Endothelial cell of umbilical vein (primary cell): ENCODE measurements at regions not wholly inside any gene's neighbourhood (a gene's known extent, or its start where the extent isn't known, plus 50 kb on each side); places are given as distances from the start of the nearest gene placed in this dataset.

Experiments
- BruUV-seq: library from RNA; stranded (reverse); fragments of 400-500 nt; replicated peaks from 2 replicates; lab custom pipeline; 2021; lab: Mats Ljungman, UMichigan
- CTCF ChIA-PET: fragments of 300-600, 350-600 bp; sonication (Branson Sonifier 250); formaldehyde crosslinking; loops from one replicate; lab custom pipeline; 2021; ENCODE audit warnings: antibody characterized with exemption, inconsistent platforms; lab: Charles Lee
- POLR2A ChIA-PET: fragments of 300-600, 350-600 bp; sonication (Branson Sonifier 250); formaldehyde crosslinking; loops from one replicate; lab custom pipeline; 2021; ENCODE audit warnings: antibody characterized with exemption, inconsistent platforms; lab: Charles Lee
- DNase-seq: peaks from one replicate; pipeline ENCODE4 v3.0.0-alpha.2; 2011; ENCODE audit warnings: low read depth, low spot score
- FAIRE-seq: peaks from 2 replicates; lab custom pipeline; 2011; peaks lifted over from hg19 to GRCh38; lab: Jason Lieb, UNC
- H2AFZ ChIP-seq: 2 replicates; pipeline ENCODE4 v1.6.0; 2012; ENCODE audit warnings: low read depth, low read length, control low read depth, inconsistent platforms
- H3K27ac ChIP-seq: 2 replicates; pipeline ENCODE4 v1.5.1; 2011; ENCODE audit warnings: low read depth, mild to moderate bottlenecking, control low read depth, low read length, moderate library complexity; ENCODE audit not compliant: insufficient read depth
- H3K27me3 ChIP-seq, 2 experiments: 2 replicates each; pipeline versions ENCODE4 v1.6.0 to v1.6.1; 2011; ENCODE audit warnings: low read length in 2 of 2, mixed read lengths in 1 of 2; ENCODE audit not compliant: control insufficient read depth in 2 of 2, insufficient read depth in 2 of 2
- H3K36me3 ChIP-seq, 2 experiments: 2 replicates in 1 of 2; 3 replicates in 1 of 2; pipeline ENCODE4 v1.5.1; 2011; ENCODE audit warnings: low read length in 2 of 2, mild to moderate bottlenecking in 1 of 2, moderate library complexity in 1 of 2; ENCODE audit not compliant: control insufficient read depth in 2 of 2, insufficient read depth in 2 of 2; ENCODE audit errors: extremely low read depth in 1 of 2
- H3K4me1 ChIP-seq: 3 replicates; pipeline ENCODE4 v1.5.1; 2011; ENCODE audit warnings: mild to moderate bottlenecking, low read length; ENCODE audit not compliant: control insufficient read depth, insufficient read depth; ENCODE audit errors: extremely low read depth
- H3K4me2 ChIP-seq: 2 replicates; pipeline ENCODE4 v1.6.1; 2011; ENCODE audit warnings: low read length, control low read depth, mixed read lengths; ENCODE audit not compliant: insufficient read depth
- H3K4me3 ChIP-seq, 3 experiments: fragments of 200-600 bp in 1 of 3; sonication (generic), shearing (Covaris generic) in 1 of 3; replicated peaks in 1 of 3; 2 replicates each; pipeline ENCODE4 v1.5.1; 2011 to 2016; ENCODE audit warnings: control low read depth in 3 of 3, low read length in 3 of 3, mild to moderate bottlenecking in 2 of 3, inconsistent platforms in 1 of 3, low read depth in 1 of 3, moderate library complexity in 1 of 3; ENCODE audit not compliant: insufficient read depth in 1 of 3
- H3K79me2 ChIP-seq: 2 replicates; pipeline ENCODE4 v1.6.0; 2012; ENCODE audit warnings: low read length, inconsistent platforms; ENCODE audit not compliant: control insufficient read depth, insufficient read depth
- H3K9ac ChIP-seq: replicated peaks from 2 replicates; pipeline ENCODE3; 2011; ENCODE audit warnings: low read length, control low read depth; ENCODE audit not compliant: insufficient read depth; ENCODE audit errors: extremely low read depth
- H3K9me1 ChIP-seq: replicated peaks from 3 replicates; pipeline ENCODE4 v1.6.0; 2011; ENCODE audit warnings: mild to moderate bottlenecking, low read length; ENCODE audit not compliant: control insufficient read depth, insufficient read depth; ENCODE audit errors: extremely low read depth
- H3K9me3 ChIP-seq: replicated peaks from 2 replicates; pipeline ENCODE4 v1.5.1; 2012; ENCODE audit warnings: low read length, inconsistent platforms; ENCODE audit not compliant: control insufficient read depth, insufficient read depth
- H4K20me1 ChIP-seq: replicated peaks from 2 replicates; pipeline ENCODE3; 2011; ENCODE audit warnings: mild to moderate bottlenecking, low read length; ENCODE audit not compliant: control insufficient read depth, insufficient read depth; ENCODE audit errors: extremely low read depth
- EZH2 ChIP-seq: IDR thresholded peaks from 2 replicates; pipeline ENCODE4 v1.6.1; 2012; ENCODE audit warnings: borderline replicate concordance, low read depth, mild to moderate bottlenecking, moderate library complexity, low read length, inconsistent platforms; ENCODE audit not compliant: severe bottlenecking
- FOS ChIP-seq: IDR thresholded peaks from 2 replicates; pipeline ENCODE4 v1.6.1; 2011; ENCODE audit warnings: mild to moderate bottlenecking, low read length, moderate library complexity, borderline replicate concordance; ENCODE audit not compliant: insufficient read depth
- GATA2 ChIP-seq: IDR thresholded peaks from 2 replicates; pipeline ENCODE4 v1.7.0; 2011; ENCODE audit warnings: low read depth, mild to moderate bottlenecking, moderate library complexity, mixed read lengths, low read length; ENCODE audit not compliant: insufficient read length, insufficient read depth
- JUN ChIP-seq: IDR thresholded peaks from 2 replicates; pipeline ENCODE4 v1.6.1; 2011; ENCODE audit warnings: borderline replicate concordance, low read depth; ENCODE audit not compliant: insufficient read length, insufficient read depth
- MYC ChIP-seq: IDR thresholded peaks from one replicate; pipeline ENCODE4 v1.6.1; 2011; ENCODE audit warnings: mild to moderate bottlenecking, low read depth, low read length
- POLR2A ChIP-seq: IDR thresholded peaks from 2 replicates; pipeline ENCODE4 v1.6.1; 2012; ENCODE audit warnings: low read depth, mild to moderate bottlenecking, control low read depth, low read length
- POLR2AphosphoS5 ChIP-seq: IDR thresholded peaks from 2 replicates; pipeline ENCODE4 v1.6.1; 2012; ENCODE audit warnings: low read depth, mild to moderate bottlenecking, control low read depth, low read length, moderate library complexity; ENCODE audit not compliant: insufficient read depth
- dilution Hi-C: fragments of 300-500 bp; cut with MboI; formaldehyde crosslinking; loops from one replicate; pipeline ENCODE4 v1.15.0; 2019; ENCODE audit warnings: low sequenced_read_pairs; ENCODE audit not compliant: extremely low pct_ligation_motif_present
- intact Hi-C: fragments of 100-400 bp; cut with micrococcal nuclease; formaldehyde crosslinking; loops from one replicate; pipeline ENCODE4 v1.10.0; 2022
- TF ChIP-seq, protein P1 (sequence below), 2 donors: IDR thresholded peaks; 1 replicate in 1 of 2; 2 replicates in 1 of 2; pipeline ENCODE4 v1.5.1; 2011; ENCODE audit warnings: low read length in 2 of 2, mild to moderate bottlenecking in 2 of 2, moderate library complexity in 2 of 2, control low read depth in 1 of 2, inconsistent platforms in 1 of 2, low read depth in 1 of 2; ENCODE audit not compliant: insufficient read depth in 1 of 2; ENCODE audit errors: extremely low read depth in 1 of 2
- TF ChIP-seq, protein P2 (sequence below): IDR thresholded peaks from 2 replicates; pipeline ENCODE4 v1.6.1; 2011; ENCODE audit not compliant: insufficient read depth, insufficient read length

GRCh38 chr18:5643288-5643687 is 99.5 kb upstream of the EPB41L3 start:
- no peaks in the 10 kb centered on the region for H3K4me1 ChIP-seq
- peaks cover 3 to 6% of the 10 kb centered on the region in 2 experiments for H3K27me3 ChIP-seq
- no peaks in the 10 kb centered on the region for H3K36me3 ChIP-seq
- no peak overlapping the region for H3K9ac ChIP-seq
- DNase-seq, result no peak
- dilution Hi-C loops (no loop called here), intact Hi-C loops (no loop called here)
- CTCF ChIA-PET, result no interaction called here
- no TSS peak for BruUV-seq
- TF ChIP-seq EZH2 (no peak), POLR2A (no peak)
- no peak for FAIRE-seq
- H3K4me2 ChIP-seq, result no peak overlapping the region
- no peaks in the 10 kb centered on the region for H3K9me1 ChIP-seq
- no peak overlapping the region for H3K27ac ChIP-seq
- no peak overlapping the region for H2AFZ ChIP-seq
- no peaks in the 10 kb centered on the region for H3K9me3 ChIP-seq
- POLR2A ChIA-PET, result interaction anchor here (0.6 kb wide), 1 partner anchor 88 kb away, joined by 6 read pairs; no protein-coding TSS in a partner anchor
- H4K20me1 ChIP-seq, result no peaks in the 10 kb centered on the region
- no peak overlapping the region for H3K4me3 ChIP-seq
- H3K79me2 ChIP-seq, result no peaks in the 10 kb centered on the region

DNA sequence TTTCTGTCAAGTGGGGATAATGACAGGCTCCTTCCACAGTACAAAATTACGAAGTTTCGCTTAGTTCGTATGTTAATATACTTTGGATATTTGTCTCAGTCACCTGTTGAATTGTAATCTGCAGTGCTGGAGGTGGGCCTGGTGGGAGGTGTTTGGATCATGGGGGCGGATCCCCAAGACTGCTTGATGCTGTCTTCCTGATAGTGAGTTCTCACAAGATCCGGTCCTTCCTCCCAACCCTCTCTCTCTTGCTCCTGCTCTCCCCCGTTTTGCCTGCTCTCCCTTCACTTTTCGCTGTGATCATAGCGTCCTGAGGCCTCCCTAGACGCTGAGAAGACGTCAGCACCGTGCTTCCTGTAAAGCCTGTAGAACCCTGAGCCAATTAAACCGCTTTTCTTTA is 97.1 kb upstream of the EPB41L3 start:
- Histone ChIP-seq H3K36me3 (no peaks in the 10 kb centered on the region), H3K4me3 (no peak overlapping the region), H3K27ac (no peak overlapping the region), H3K4me1 (no peaks in the 10 kb centered on the region), H3K9me3 (no peaks in the 10 kb centered on the region), H3K9ac (no peak overlapping the region), H3K27me3 (peaks cover 6 to 11% of the 10 kb centered on the region in 2 experiments), H2AFZ (no peak overlapping the region), H4K20me1 (no peaks in the 10 kb centered on the region), H3K79me2 (no peaks in the 10 kb centered on the region), H3K4me2 (no peak overlapping the region), H3K9me1 (no peaks in the 10 kb centered on the region)
- ChIA-PET CTCF (no interaction called here), POLR2A (no interaction called here)
- dilution Hi-C loops (no loop called here), intact Hi-C loops (no loop called here)
- peak; percentile 15 for FAIRE-seq
- BruUV-seq, result no TSS peak
- DNase-seq, result no peak
- TF ChIP-seq POLR2AphosphoS5 (no peak), POLR2A (no peak), EZH2 (no peak), FOS (no peak), GATA2 (no peak), MYC (no peak), JUN (no peak)
- TF ChIP-seq, protein P1, sequence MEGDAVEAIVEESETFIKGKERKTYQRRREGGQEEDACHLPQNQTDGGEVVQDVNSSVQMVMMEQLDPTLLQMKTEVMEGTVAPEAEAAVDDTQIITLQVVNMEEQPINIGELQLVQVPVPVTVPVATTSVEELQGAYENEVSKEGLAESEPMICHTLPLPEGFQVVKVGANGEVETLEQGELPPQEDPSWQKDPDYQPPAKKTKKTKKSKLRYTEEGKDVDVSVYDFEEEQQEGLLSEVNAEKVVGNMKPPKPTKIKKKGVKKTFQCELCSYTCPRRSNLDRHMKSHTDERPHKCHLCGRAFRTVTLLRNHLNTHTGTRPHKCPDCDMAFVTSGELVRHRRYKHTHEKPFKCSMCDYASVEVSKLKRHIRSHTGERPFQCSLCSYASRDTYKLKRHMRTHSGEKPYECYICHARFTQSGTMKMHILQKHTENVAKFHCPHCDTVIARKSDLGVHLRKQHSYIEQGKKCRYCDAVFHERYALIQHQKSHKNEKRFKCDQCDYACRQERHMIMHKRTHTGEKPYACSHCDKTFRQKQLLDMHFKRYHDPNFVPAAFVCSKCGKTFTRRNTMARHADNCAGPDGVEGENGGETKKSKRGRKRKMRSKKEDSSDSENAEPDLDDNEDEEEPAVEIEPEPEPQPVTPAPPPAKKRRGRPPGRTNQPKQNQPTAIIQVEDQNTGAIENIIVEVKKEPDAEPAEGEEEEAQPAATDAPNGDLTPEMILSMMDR (IDR thresholded peaks at IDR 0.05; ENCODE audit: extremely low read depth in 1 of 2, insufficient read depth in 1 of 2, low read depth in 1 of 2, low read length in 2 of 2), result no peak
- TF ChIP-seq, protein P2, sequence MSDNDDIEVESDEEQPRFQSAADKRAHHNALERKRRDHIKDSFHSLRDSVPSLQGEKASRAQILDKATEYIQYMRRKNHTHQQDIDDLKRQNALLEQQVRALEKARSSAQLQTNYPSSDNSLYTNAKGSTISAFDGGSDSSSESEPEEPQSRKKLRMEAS, result no peak
